Right cardiac atrium (tissue), 5 donors: ENCODE measurements at regions not wholly inside any gene's neighbourhood (a gene's known extent, or its start where the extent isn't known, plus 50 kb on each side); places are given as distances from the start of the nearest gene placed in this dataset.
A peak's percentile ranks its signal among the peaks of the same experiment; 100 is the strongest.
"Not testable (repeated sequence)": the region's sequence is repeated elsewhere in the genome, so short reads cannot be mapped to it uniquely, and the experiment has no call there.

ENCODE experiments used
- ATAC-seq, 2 donors: fragments of 200-7000 bp; cut with Tn5 transposase; one replicate each; pipeline versions ENCODE4 v1.8.0 to v1.9.1; 2020; ENCODE audit warnings: moderate library complexity in 2 of 2, mild to moderate bottlenecking in 1 of 2
- DNase-seq, 3 donors: peaks; one replicate each; pipeline ENCODE4 v3.0.0-alpha.2; 2020
- H3K27ac ChIP-seq: one replicate; pipeline ENCODE4 v1.5.1; 2013; ENCODE audit warnings: mild to moderate bottlenecking, low read length, control low read depth, moderate library complexity
- H3K27me3 ChIP-seq: one replicate; pipeline ENCODE4 v1.6.1; 2013; ENCODE audit not compliant: control insufficient read depth, insufficient read depth
- H3K4me1 ChIP-seq: one replicate; pipeline ENCODE4 v1.6.1; 2013; ENCODE audit warnings: low read length; ENCODE audit not compliant: control insufficient read depth, insufficient read depth
- H3K4me3 ChIP-seq: one replicate; pipeline ENCODE4 v1.5.1; 2013; ENCODE audit warnings: low read length, control low read depth
- H3K9me3 ChIP-seq: one replicate; pipeline ENCODE4 v1.6.1; 2013; ENCODE audit warnings: low read length; ENCODE audit not compliant: control insufficient read depth
- WGBS: extraction: QIAGEN DNeasy Blood & Tissue Kit; methylation state at CpG from one replicate; pipeline ENCODE4 v1.1.7; 2013; 5-methylcytosine and 5-hydroxymethylcytosine counted together
- intact Hi-C, 4 donors: fragments of 100-400 bp; cut with DNase I; formaldehyde crosslinking; loops; one replicate each; pipeline versions ENCODE4 v1.11.0 to v1.14.0; 2022 to 2023
- donor health status: healthy with polysubstance abuse.
- donor health status: DM: no; HTN: yes; CAD: no.
- donor health status: DM: no; HTN: no; CAD: no.
- donor health status: DM: no; HTN: yes; CAD: no; lungs with severe emphysema.
- donor health status: DM: yes; HTN: yes; CAD: no.

- Histone ChIP-seq H3K9me3 (no peaks in the 10 kb centered on the region), H3K27me3 (no peaks in the 10 kb centered on the region), H3K4me1 (no peaks in the 10 kb centered on the region), H3K4me3 (no peak overlapping the region), H3K27ac (no peak overlapping the region)
- ATAC-seq = no peak
- WGBS = 81% methylated on average over 5 of the region's 5 CpGs
- intact Hi-C loops = no loop called here
- DNase-seq = no peak
Observed at GRCh38 chr13:81142306-81142999, 801.5 kb upstream of the SPRY2 start.

GRCh38 chr13:81140675-81141074, 799.7 kb upstream of the SPRY2 start:
- ATAC-seq (no peak), DNase-seq (no peak)
- Histone ChIP-seq H3K4me1 (no peaks in the 10 kb centered on the region), H3K9me3 (no peaks in the 10 kb centered on the region), H3K4me3 (no peak overlapping the region), H3K27ac (no peak overlapping the region), H3K27me3 (no peaks in the 10 kb centered on the region)
- intact Hi-C loops = no loop called here
- 67% methylated on average over 3 of the region's 3 CpGs for WGBS

GRCh38 chr13:81139987-81140386, 799.1 kb upstream of the SPRY2 start:
- ATAC-seq (no peak), DNase-seq (no peak)
- no peak overlapping the region for H3K4me3 ChIP-seq
- no peaks in the 10 kb centered on the region for H3K27me3 ChIP-seq
- H3K4me1 ChIP-seq = no peaks in the 10 kb centered on the region
- H3K27ac ChIP-seq = no peak overlapping the region
- no peaks in the 10 kb centered on the region for H3K9me3 ChIP-seq
- WGBS = 68% methylated on average over 4 of the region's 4 CpGs
- intact Hi-C loops = no loop called here

- Histone ChIP-seq H3K27ac (no peak overlapping the region), H3K9me3 (no peaks in the 10 kb centered on the region), H3K4me1 (no peaks in the 10 kb centered on the region), H3K4me3 (no peak overlapping the region), H3K27me3 (no peaks in the 10 kb centered on the region)
- WGBS = 85% methylated on average over 8 of the region's 8 CpGs
- ATAC-seq = no peak
- intact Hi-C loops = no loop called here
- no peak for DNase-seq
Observed at GRCh38 chr13:81138353-81138980, 797.5 kb upstream of the SPRY2 start.

GRCh38 chr13:81133066-81133465, 792.1 kb upstream of the SPRY2 start:
- H3K27me3 ChIP-seq = no peaks in the 10 kb centered on the region
- no peaks in the 10 kb centered on the region for H3K9me3 ChIP-seq
- no peak overlapping the region for H3K4me3 ChIP-seq
- no peaks in the 10 kb centered on the region for H3K4me1 ChIP-seq
- ATAC-seq (no peak), DNase-seq (no peak)
- intact Hi-C loops = no loop called here
- H3K27ac ChIP-seq = no peak overlapping the region
- 78% methylated on average over 1 of the region's 1 CpG for WGBS

- Histone ChIP-seq H3K27me3 (no peaks in the 10 kb centered on the region), H3K27ac (no peak overlapping the region), H3K9me3 (no peaks in the 10 kb centered on the region), H3K4me3 (no peak overlapping the region), H3K4me1 (no peaks in the 10 kb centered on the region)
- DNase-seq (no peak), ATAC-seq (no peak)
- intact Hi-C loops = no loop called here
Observed at GRCh38 chr13:81117416-81117815, 776.5 kb upstream of the SPRY2 start.

- H3K4me3 ChIP-seq = no peak overlapping the region
- H3K27ac ChIP-seq = no peak overlapping the region
- no peaks in the 10 kb centered on the region for H3K4me1 ChIP-seq
- WGBS = 76% methylated on average over 5 of the region's 5 CpGs
- ATAC-seq = no peak
- H3K9me3 ChIP-seq = no peaks in the 10 kb centered on the region
- no peaks in the 10 kb centered on the region for H3K27me3 ChIP-seq
- DNase-seq = no peak
- intact Hi-C loops = no loop called here
Observed at GRCh38 chr13:81116461-81117282, 775.7 kb upstream of the SPRY2 start.

- Histone ChIP-seq H3K4me3 (no peak overlapping the region), H3K27ac (no peak overlapping the region), H3K4me1 (no peaks in the 10 kb centered on the region), H3K27me3 (no peaks in the 10 kb centered on the region), H3K9me3 (no peaks in the 10 kb centered on the region)
- WGBS = 91% methylated on average over 1 of the region's 1 CpG
- intact Hi-C loops = no loop called here
- ATAC-seq (no peak), DNase-seq (no peak)
Observed at GRCh38 chr13:81109026-81109425, 768.1 kb upstream of the SPRY2 start.

- no peaks in the 10 kb centered on the region for H3K9me3 ChIP-seq
- no peak overlapping the region for H3K4me3 ChIP-seq
- H3K27ac ChIP-seq = no peak overlapping the region
- ATAC-seq (no peak), DNase-seq (no peak)
- WGBS = 54% methylated on average over 7 of the region's 7 CpGs
- no peaks in the 10 kb centered on the region for H3K4me1 ChIP-seq
- intact Hi-C loops = no loop called here
- H3K27me3 ChIP-seq = no peaks in the 10 kb centered on the region
Observed at GRCh38 chr13:81106348-81106747, 765.4 kb upstream of the SPRY2 start.

GRCh38 chr13:81104035-81104715, 763.2 kb upstream of the SPRY2 start:
- H3K4me3 ChIP-seq = no peak overlapping the region
- no peak for DNase-seq
- 82% methylated on average over 1 of the region's 1 CpG for WGBS
- H3K27me3 ChIP-seq = no peaks in the 10 kb centered on the region
- intact Hi-C loops = no loop called here
- no peak overlapping the region for H3K27ac ChIP-seq
- no peak for ATAC-seq
- H3K9me3 ChIP-seq = no peaks in the 10 kb centered on the region
- H3K4me1 ChIP-seq = no peaks in the 10 kb centered on the region

- intact Hi-C loops, H3K27me3 ChIP-seq, H3K9me3 ChIP-seq, H3K27ac ChIP-seq, H3K4me1 ChIP-seq, H3K4me3 ChIP-seq, ATAC-seq: not testable (repeated sequence)
- peak in 1 of 3 donors; percentile 39 for DNase-seq
- 95% methylated on average over 27 of the region's 27 CpGs for WGBS
Observed at GRCh38 chr13:81102066-81102465, 761.1 kb upstream of the SPRY2 start.
